ENCODE measurements at regions not wholly inside any gene's neighbourhood (a gene's known extent, or its start where the extent isn't known, plus 50 kb on each side); places are given as distances from the start of the nearest gene placed in this dataset.

GRCh38 chr2:52498077-52498750 lies 1269.4 kb upstream of the CHAC2 start:
- TF ChIP-seq, protein P1, sequence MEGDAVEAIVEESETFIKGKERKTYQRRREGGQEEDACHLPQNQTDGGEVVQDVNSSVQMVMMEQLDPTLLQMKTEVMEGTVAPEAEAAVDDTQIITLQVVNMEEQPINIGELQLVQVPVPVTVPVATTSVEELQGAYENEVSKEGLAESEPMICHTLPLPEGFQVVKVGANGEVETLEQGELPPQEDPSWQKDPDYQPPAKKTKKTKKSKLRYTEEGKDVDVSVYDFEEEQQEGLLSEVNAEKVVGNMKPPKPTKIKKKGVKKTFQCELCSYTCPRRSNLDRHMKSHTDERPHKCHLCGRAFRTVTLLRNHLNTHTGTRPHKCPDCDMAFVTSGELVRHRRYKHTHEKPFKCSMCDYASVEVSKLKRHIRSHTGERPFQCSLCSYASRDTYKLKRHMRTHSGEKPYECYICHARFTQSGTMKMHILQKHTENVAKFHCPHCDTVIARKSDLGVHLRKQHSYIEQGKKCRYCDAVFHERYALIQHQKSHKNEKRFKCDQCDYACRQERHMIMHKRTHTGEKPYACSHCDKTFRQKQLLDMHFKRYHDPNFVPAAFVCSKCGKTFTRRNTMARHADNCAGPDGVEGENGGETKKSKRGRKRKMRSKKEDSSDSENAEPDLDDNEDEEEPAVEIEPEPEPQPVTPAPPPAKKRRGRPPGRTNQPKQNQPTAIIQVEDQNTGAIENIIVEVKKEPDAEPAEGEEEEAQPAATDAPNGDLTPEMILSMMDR (conservative IDR thresholded peaks at IDR 0.05): no peak
- no peak for TF ChIP-seq EZH2 (IDR thresholded peaks at IDR 0.05; ENCODE audit: low read depth)

Data from PC-9 (cell line).